22Rv1 (cell line): ENCODE measurements at regions not wholly inside any gene's neighbourhood (a gene's known extent, or its start where the extent isn't known, plus 50 kb on each side); places are given as distances from the start of the nearest gene placed in this dataset.

Experiments
- CTCF ChIP-seq: fragments of 450-650 bp; IDR thresholded peaks from 2 replicates; pipeline ENCODE4 v1.5.1; 2017; ENCODE audit warnings: mild to moderate bottlenecking
- ZFX ChIP-seq: fragments of 450-650 bp; IDR thresholded peaks from 2 replicates; pipeline ENCODE4 v1.6.1; 2017; ENCODE audit warnings: antibody characterized with exemption, borderline replicate concordance

GRCh38 chr6:27026361-27026760, 221.1 kb upstream of the PRSS16 start:
- TF ChIP-seq CTCF (no peak), ZFX (no peak)
